ENCODE measurements at regions not wholly inside any gene's neighbourhood (a gene's known extent, or its start where the extent isn't known, plus 50 kb on each side); places are given as distances from the start of the nearest gene placed in this dataset.
"Not testable (repeated sequence)": the region's sequence is repeated elsewhere in the genome, so short reads cannot be mapped to it uniquely, and the experiment has no call there.

DNA sequence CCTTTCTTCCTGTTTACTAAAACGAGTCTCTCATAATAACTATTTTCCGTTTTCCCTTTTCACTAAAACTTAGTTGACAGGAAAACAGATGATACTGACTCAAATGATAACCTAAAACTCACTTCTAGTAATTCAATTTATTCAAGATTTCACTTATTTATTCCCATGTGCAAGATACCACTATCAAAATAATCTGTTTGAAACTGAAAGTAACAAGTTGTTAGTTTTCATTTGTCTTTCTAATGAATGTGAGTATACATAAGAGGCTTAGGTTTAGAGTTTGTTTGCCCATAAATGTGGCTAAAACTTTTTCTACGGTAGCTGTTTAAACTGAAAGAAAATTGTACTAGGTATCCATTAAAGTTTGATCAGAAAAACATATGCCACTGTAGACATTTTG is 314.9 kb upstream of the STEAP1 start:
- TF ChIP-seq CTCF (IDR thresholded peaks at IDR 0.05; ENCODE audit: low read depth, low read length), result no peak

DNA sequence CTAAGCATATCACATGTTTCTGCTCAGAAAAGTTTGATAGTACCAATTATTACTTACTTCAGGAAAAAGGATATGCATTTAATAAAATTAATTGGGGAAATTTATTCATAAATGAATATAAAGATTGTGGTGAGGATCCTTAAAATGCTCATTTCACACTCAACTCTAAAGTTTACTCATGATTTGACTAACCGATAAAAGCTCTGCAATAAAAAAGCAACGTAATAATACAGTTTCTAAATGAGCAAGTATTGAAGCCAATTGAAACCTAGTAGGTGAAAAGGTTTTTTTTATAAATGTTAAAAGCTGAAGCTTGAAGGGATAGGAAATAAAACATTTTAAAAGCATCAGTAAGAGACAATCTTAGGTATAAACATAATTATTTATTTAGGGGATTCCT is 308.3 kb upstream of the STEAP1 start:
- H3K4me3 ChIP-seq (ENCODE audit: low read depth, low read length), result no peak overlapping the region
- TF ChIP-seq CTCF (IDR thresholded peaks at IDR 0.05; ENCODE audit: low read depth, low read length), result no peak
- in situ Hi-C loops (cut with HindIII; ENCODE audit: low sequenced_read_pairs), result no loop called here
- DNase-seq (ENCODE audit: low read depth, low spot score), result no peak

More for the DNA sequence above, 314.9 kb upstream of the STEAP1 start:
- in situ Hi-C loops (cut with HindIII; ENCODE audit: low sequenced_read_pairs), result no loop called here
- no peak for DNase-seq (ENCODE audit: low read depth, low spot score)
- H3K4me3 ChIP-seq (ENCODE audit: low read depth, low read length), result no peak overlapping the region

- no peak overlapping the region for H3K4me3 ChIP-seq (ENCODE audit: low read depth, low read length)
- no peak for DNase-seq (ENCODE audit: low read depth, low spot score)
- in situ Hi-C loops (cut with HindIII; ENCODE audit: low sequenced_read_pairs), result no loop called here
These were observed 305.2 kb upstream of the STEAP1 start for GRCh38 chr7:89849052-89849451.

GRCh38 chr7:89857053-89857452 is 297.2 kb upstream of the STEAP1 start:
- in situ Hi-C loops (cut with HindIII; ENCODE audit: low sequenced_read_pairs); DNase-seq (ENCODE audit: low read depth, low spot score); H3K4me3 ChIP-seq (ENCODE audit: low read depth, low read length): not testable (repeated sequence)

More at GRCh38 chr7:89849052-89849451, 305.2 kb upstream of the STEAP1 start:
- no peak for TF ChIP-seq CTCF (IDR thresholded peaks at IDR 0.05; ENCODE audit: low read depth, low read length)

- in situ Hi-C loops (cut with HindIII; ENCODE audit: low sequenced_read_pairs), result no loop called here
- no peak for DNase-seq (ENCODE audit: low read depth, low spot score)
- TF ChIP-seq CTCF (IDR thresholded peaks at IDR 0.05; ENCODE audit: low read depth, low read length), result no peak
- no peak overlapping the region for H3K4me3 ChIP-seq (ENCODE audit: low read depth, low read length)
These were observed 296.5 kb upstream of the STEAP1 start for GRCh38 chr7:89857767-89858166.

GRCh38 chr7:89887489-89887888 is 266.8 kb upstream of the STEAP1 start:
- DNase-seq (ENCODE audit: low read depth, low spot score), result no peak
- in situ Hi-C loops (cut with HindIII; ENCODE audit: low sequenced_read_pairs), result no loop called here
- no peak overlapping the region for H3K4me3 ChIP-seq (ENCODE audit: low read depth, low read length)
- TF ChIP-seq CTCF (IDR thresholded peaks at IDR 0.05; ENCODE audit: low read depth, low read length), result no peak

- in situ Hi-C loops (cut with HindIII; ENCODE audit: low sequenced_read_pairs), result no loop called here
- TF ChIP-seq CTCF (IDR thresholded peaks at IDR 0.05; ENCODE audit: low read depth, low read length), result no peak
- H3K4me3 ChIP-seq (ENCODE audit: low read depth, low read length), result no peak overlapping the region
- DNase-seq (ENCODE audit: low read depth, low spot score), result no peak
These were observed 245.5 kb upstream of the STEAP1 start for GRCh38 chr7:89908736-89909135.

All from astrocyte of the spinal cord (primary cell).